Gastroesophageal sphincter (tissue), 3 donors: ENCODE measurements at regions not wholly inside any gene's neighbourhood (a gene's known extent, or its start where the extent isn't known, plus 50 kb on each side); places are given as distances from the start of the nearest gene placed in this dataset.

Experiments used
- EP300 ChIP-seq: sonication (generic); formaldehyde crosslinking; IDR thresholded peaks from one replicate; pipeline ENCODE4 v1.6.1; 2017; ENCODE audit warnings: antibody characterized with exemption, mild to moderate bottlenecking
- POLR2A ChIP-seq, 2 donors: fragments of 450-650 bp; IDR thresholded peaks; one replicate each; pipeline ENCODE4 v1.6.1; 2017; ENCODE audit warnings: antibody characterized with exemption in 2 of 2, mild to moderate bottlenecking in 2 of 2, moderate library complexity in 1 of 2
- POLR2AphosphoS5 ChIP-seq: sonication (generic); formaldehyde crosslinking; IDR thresholded peaks from one replicate; pipeline ENCODE4 v1.6.1; 2017; ENCODE audit warnings: antibody characterized with exemption
- TF ChIP-seq, protein P1 (sequence below), 4 experiments: fragments of 200-600 bp in 2 of 4; fragments of 450-650 bp in 2 of 4; sonication (generic) in 1 of 4; IDR thresholded peaks; one replicate each; pipeline ENCODE4 v1.5.1; 2017 to 2019; ENCODE audit warnings: antibody characterized with exemption in 4 of 4, mild to moderate bottlenecking in 2 of 4, moderate library complexity in 2 of 4

DNA sequence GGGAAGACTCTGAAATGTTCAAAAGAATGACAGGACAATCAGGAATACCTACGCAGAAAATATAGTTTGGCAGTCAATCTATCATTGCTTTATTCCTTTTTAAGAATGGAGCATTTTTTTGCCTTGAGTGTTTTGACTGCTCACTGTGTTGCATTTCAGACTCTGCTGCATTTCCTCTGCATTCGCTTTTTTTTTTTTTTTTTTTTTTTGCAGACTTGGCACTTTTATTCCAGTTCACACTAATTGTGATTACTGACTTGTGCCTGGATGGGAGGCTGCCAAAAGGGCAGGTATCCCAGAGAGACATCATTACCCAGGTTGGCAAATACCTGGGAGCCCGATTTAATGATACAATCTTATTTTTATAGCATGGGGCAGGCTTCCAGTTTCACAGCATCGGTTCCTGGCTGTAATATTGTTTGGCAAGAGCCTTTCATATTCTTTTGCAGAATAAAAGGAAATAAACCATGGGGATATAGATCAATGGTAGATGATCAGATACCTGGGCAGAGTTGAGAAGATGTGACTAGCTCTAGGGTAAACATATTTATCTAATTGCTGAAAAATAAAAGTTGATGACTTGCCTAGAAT, 1132.6 kb downstream of the MAT2B start:
- TF ChIP-seq, protein P1, sequence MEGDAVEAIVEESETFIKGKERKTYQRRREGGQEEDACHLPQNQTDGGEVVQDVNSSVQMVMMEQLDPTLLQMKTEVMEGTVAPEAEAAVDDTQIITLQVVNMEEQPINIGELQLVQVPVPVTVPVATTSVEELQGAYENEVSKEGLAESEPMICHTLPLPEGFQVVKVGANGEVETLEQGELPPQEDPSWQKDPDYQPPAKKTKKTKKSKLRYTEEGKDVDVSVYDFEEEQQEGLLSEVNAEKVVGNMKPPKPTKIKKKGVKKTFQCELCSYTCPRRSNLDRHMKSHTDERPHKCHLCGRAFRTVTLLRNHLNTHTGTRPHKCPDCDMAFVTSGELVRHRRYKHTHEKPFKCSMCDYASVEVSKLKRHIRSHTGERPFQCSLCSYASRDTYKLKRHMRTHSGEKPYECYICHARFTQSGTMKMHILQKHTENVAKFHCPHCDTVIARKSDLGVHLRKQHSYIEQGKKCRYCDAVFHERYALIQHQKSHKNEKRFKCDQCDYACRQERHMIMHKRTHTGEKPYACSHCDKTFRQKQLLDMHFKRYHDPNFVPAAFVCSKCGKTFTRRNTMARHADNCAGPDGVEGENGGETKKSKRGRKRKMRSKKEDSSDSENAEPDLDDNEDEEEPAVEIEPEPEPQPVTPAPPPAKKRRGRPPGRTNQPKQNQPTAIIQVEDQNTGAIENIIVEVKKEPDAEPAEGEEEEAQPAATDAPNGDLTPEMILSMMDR (IDR thresholded peaks at IDR 0.05), result no peak
- TF ChIP-seq POLR2A (IDR thresholded peaks at IDR 0.05) (no peak), POLR2AphosphoS5 (no peak), EP300 (no peak)
